ENCODE measurements at regions not wholly inside any gene's neighbourhood (a gene's known extent, or its start where the extent isn't known, plus 50 kb on each side); places are given as distances from the start of the nearest gene placed in this dataset.

DNA sequence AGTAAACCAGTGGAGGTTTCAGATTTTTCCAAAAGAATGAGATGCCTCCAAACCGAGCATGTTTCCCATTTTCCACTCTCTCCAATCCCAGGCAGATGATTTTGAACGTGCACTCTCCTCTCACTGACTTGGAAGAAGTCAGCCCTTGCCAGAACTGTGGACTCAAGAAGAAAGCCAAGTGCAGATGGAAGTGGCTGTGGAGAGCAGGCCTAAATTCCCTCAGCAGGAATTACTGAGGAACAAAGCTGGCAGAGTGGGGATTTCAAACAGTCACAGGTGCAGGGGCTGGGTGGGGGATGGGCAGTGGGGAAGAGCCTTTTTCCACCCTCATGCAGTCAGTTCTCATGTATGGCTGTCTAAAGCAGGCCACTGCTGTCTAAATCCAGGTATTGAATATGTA, 55.3 kb downstream of the PABIR2 start:
- 0 out of 2 replicates have a peak, but pooled peaks cover 2% of the 10 kb centered on the region for H3K4me1 ChIP-seq (ENCODE audit: insufficient read depth, low read length)
- H3K4me3 ChIP-seq (replicated peaks in 1 of 3; ENCODE audit: insufficient read depth in 1 of 3, low read depth in 2 of 3, low read length in 3 of 3), result no peak overlapping the region
- H3K79me2 ChIP-seq (ENCODE audit: insufficient read depth, low read length), result no peaks in the 10 kb centered on the region
- H4K20me1 ChIP-seq (ENCODE audit: insufficient read depth, low read length), result no peaks in the 10 kb centered on the region
- ChIA-PET POLR2A (no interaction called here), CTCF (ENCODE audit: low intra/inter-chr PET ratio, low total read pairs) (no interaction called here)
- TF ChIP-seq, protein P1, sequence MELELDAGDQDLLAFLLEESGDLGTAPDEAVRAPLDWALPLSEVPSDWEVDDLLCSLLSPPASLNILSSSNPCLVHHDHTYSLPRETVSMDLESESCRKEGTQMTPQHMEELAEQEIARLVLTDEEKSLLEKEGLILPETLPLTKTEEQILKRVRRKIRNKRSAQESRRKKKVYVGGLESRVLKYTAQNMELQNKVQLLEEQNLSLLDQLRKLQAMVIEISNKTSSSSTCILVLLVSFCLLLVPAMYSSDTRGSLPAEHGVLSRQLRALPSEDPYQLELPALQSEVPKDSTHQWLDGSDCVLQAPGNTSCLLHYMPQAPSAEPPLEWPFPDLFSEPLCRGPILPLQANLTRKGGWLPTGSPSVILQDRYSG (CRISPR knock-in tag; IDR thresholded peaks at IDR 0.05), result no peak
- TF ChIP-seq RCOR2 (CRISPR knock-in tag; IDR thresholded peaks at IDR 0.05), result no peak
- no peak for TF ChIP-seq TGIF2 (CRISPR knock-in tag; IDR thresholded peaks at IDR 0.05)
- no peak for TF ChIP-seq SAFB2 (CRISPR knock-in tag; IDR thresholded peaks at IDR 0.05; ENCODE audit: borderline replicate concordance, low read depth)
- TF ChIP-seq ZNF225 (CRISPR knock-in tag; IDR thresholded peaks at IDR 0.05), result no peak
- no peak for TF ChIP-seq HNRNPK (IDR thresholded peaks at IDR 0.05; ENCODE audit: low read depth, low read length, poor library complexity, severe bottlenecking)
- TF ChIP-seq ZNF577 (CRISPR knock-in tag; IDR thresholded peaks at IDR 0.05; ENCODE audit: borderline replicate concordance, low read depth), result no peak
- no peak for TF ChIP-seq ZNF326 (CRISPR knock-in tag; IDR thresholded peaks at IDR 0.05; ENCODE audit: borderline replicate concordance)
- no peak for TF ChIP-seq PHF21A (CRISPR knock-in tag; IDR thresholded peaks at IDR 0.05)
- TF ChIP-seq ZNF138 (CRISPR knock-in tag; IDR thresholded peaks at IDR 0.05; ENCODE audit: low read depth), result no peak
- TF ChIP-seq, protein P2, sequence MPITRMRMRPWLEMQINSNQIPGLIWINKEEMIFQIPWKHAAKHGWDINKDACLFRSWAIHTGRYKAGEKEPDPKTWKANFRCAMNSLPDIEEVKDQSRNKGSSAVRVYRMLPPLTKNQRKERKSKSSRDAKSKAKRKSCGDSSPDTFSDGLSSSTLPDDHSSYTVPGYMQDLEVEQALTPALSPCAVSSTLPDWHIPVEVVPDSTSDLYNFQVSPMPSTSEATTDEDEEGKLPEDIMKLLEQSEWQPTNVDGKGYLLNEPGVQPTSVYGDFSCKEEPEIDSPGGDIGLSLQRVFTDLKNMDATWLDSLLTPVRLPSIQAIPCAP (CRISPR knock-in tag; IDR thresholded peaks at IDR 0.05; ENCODE audit: low read depth), result no peak
- TF ChIP-seq, protein P3, sequence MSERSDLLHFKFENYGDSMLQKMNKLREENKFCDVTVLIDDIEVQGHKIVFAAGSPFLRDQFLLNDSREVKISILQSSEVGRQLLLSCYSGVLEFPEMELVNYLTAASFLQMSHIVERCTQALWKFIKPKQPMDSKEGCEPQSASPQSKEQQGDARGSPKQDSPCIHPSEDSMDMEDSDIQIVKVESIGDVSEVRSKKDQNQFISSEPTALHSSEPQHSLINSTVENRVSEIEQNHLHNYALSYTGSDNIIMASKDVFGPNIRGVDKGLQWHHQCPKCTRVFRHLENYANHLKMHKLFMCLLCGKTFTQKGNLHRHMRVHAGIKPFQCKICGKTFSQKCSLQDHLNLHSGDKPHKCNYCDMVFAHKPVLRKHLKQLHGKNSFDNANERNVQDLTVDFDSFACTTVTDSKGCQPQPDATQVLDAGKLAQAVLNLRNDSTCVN (CRISPR knock-in tag; IDR thresholded peaks at IDR 0.05; ENCODE audit: borderline replicate concordance), result no peak
- TF ChIP-seq ZNF354B (CRISPR knock-in tag; IDR thresholded peaks at IDR 0.05), result no peak
- TF ChIP-seq IKZF1 (IDR thresholded peaks at IDR 0.05), result no peak
- TF ChIP-seq ZNF83 (CRISPR knock-in tag; IDR thresholded peaks at IDR 0.05; ENCODE audit: borderline replicate concordance), result no peak
- TF ChIP-seq, protein P4, sequence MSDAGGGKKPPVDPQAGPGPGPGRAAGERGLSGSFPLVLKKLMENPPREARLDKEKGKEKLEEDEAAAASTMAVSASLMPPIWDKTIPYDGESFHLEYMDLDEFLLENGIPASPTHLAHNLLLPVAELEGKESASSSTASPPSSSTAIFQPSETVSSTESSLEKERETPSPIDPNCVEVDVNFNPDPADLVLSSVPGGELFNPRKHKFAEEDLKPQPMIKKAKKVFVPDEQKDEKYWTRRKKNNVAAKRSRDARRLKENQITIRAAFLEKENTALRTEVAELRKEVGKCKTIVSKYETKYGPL (CRISPR knock-in tag; IDR thresholded peaks at IDR 0.05), result no peak
- WGBS (ENCODE audit: low lambda C conversion rate), result 0% methylated on average over 2 of the region's 2 CpGs
- no peak overlapping the region for H3K9ac ChIP-seq (ENCODE audit: insufficient read depth, low read depth, low read length)
- DNase-seq (ENCODE audit: low spot score) (no peak), FAIRE-seq (no peak), ATAC-seq (no peak)
- H3K36me3 ChIP-seq (replicated peaks in 1 of 2; ENCODE audit: control insufficient read depth in 1 of 2, insufficient read depth in 2 of 2, low read length in 2 of 2), result no peaks in the 10 kb centered on the region
- intact Hi-C loops (cut with micrococcal nuclease; ENCODE audit: unreplicated experiment) (no loop called here), in situ Hi-C loops (cut with HindIII; ENCODE audit: extremely low pct_ligation_motif_present, low pct_unique_long_range_greater_than_20kb) (no loop called here)
- no TSS peak for BruUV-seq (replicated peaks)
- H3K9me3 ChIP-seq (ENCODE audit: low read length), result no peaks in the 10 kb centered on the region
- H3K27me3 ChIP-seq (ENCODE audit: control insufficient read depth in 1 of 2, insufficient read depth in 2 of 2, low read length in 2 of 2), result no peaks in the 10 kb centered on the region
- H3K27ac ChIP-seq (ENCODE audit: extremely low read length, insufficient read depth, low read length), result no peak overlapping the region
- H2AFZ ChIP-seq (ENCODE audit: low read length), result no peak overlapping the region
- no peak overlapping the region for H3K4me2 ChIP-seq (ENCODE audit: low read depth, low read length)
